Stomach (tissue), 4 donors: ENCODE measurements at regions not wholly inside any gene's neighbourhood (a gene's known extent, or its start where the extent isn't known, plus 50 kb on each side); places are given as distances from the start of the nearest gene placed in this dataset.

Experiments used
- EP300 ChIP-seq: sonication (generic); formaldehyde crosslinking; IDR thresholded peaks from one replicate; pipeline ENCODE4 v1.6.1; 2017; ENCODE audit warnings: antibody characterized with exemption
- TF ChIP-seq, protein P1 (sequence below), 7 experiments: fragments of 450-650 bp in 4 of 7; fragments of 200-600 bp in 3 of 7; sonication (generic) in 3 of 7; IDR thresholded peaks; one replicate each; pipeline ENCODE4 v1.5.1; 2016 to 2019; ENCODE audit warnings: antibody characterized with exemption in 7 of 7, control low read depth in 2 of 7, mild to moderate bottlenecking in 1 of 7

DNA sequence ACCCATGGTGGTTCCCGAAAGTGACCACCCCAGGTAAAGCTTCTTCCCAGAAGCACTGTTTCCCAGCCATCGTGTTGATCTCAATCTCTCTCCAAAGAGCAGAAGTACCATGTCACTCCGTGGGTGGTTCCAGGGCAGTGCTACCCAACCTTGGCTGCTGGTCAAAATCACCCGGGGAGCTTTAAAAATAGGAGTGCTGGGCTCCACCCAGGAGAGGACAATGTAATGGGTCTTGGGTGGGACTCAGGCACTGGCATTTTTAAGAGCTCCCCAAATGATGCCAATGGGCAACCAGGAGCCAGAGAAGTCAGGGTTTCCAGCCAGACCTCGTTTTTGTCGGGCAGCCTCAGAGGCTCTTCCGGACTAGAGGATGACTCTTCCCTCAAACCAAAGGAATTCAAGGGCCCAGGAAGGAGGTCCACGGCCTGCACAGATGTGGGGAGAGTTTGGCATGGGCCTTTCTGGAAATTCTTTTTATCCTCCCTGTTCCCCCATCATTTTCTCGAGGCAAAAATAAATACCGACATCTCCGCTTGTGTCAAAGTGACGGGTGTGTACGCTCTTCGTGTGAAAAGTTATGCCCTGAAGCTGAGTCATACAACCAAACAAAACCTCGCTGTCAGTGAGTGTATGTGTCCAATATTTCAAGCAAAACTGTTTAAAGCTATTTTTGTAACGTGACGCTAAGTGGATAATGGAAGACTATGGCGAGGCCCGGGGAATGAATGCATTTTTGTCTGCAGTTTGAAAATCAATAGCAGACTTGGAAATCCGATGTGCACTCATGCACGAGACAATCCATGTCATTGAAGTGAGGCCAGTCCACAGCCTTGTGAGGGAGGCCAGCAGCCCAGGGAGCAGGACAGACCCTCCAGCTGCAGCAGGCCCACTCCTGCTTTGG, 364.1 kb downstream of the FOXL1 start:
- no peak for TF ChIP-seq EP300
- TF ChIP-seq, protein P1, sequence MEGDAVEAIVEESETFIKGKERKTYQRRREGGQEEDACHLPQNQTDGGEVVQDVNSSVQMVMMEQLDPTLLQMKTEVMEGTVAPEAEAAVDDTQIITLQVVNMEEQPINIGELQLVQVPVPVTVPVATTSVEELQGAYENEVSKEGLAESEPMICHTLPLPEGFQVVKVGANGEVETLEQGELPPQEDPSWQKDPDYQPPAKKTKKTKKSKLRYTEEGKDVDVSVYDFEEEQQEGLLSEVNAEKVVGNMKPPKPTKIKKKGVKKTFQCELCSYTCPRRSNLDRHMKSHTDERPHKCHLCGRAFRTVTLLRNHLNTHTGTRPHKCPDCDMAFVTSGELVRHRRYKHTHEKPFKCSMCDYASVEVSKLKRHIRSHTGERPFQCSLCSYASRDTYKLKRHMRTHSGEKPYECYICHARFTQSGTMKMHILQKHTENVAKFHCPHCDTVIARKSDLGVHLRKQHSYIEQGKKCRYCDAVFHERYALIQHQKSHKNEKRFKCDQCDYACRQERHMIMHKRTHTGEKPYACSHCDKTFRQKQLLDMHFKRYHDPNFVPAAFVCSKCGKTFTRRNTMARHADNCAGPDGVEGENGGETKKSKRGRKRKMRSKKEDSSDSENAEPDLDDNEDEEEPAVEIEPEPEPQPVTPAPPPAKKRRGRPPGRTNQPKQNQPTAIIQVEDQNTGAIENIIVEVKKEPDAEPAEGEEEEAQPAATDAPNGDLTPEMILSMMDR (IDR thresholded peaks at IDR 0.05) = no peak
